HUES6 (cell line): ENCODE measurements at regions not wholly inside any gene's neighbourhood (a gene's known extent, or its start where the extent isn't known, plus 50 kb on each side); places are given as distances from the start of the nearest gene placed in this dataset.

Experiments
- H3K27ac ChIP-seq: 2 replicates; pipeline ENCODE4 v1.7.0; 2013; ENCODE audit warnings: low read depth, mild to moderate bottlenecking, low read length, inconsistent platforms
- H3K27me3 ChIP-seq: 2 replicates; pipeline ENCODE4 v1.6.1; 2013; ENCODE audit warnings: low read length; ENCODE audit not compliant: control insufficient read depth, insufficient read depth
- H3K36me3 ChIP-seq: 2 replicates; pipeline ENCODE4 v1.6.1; 2013; ENCODE audit warnings: low read length; ENCODE audit not compliant: control insufficient read depth, insufficient read depth
- H3K4me1 ChIP-seq: 2 replicates; pipeline ENCODE4 v1.6.1; 2013; ENCODE audit warnings: low read length; ENCODE audit not compliant: control insufficient read depth, insufficient read depth
- H3K4me3 ChIP-seq: 2 replicates; pipeline ENCODE4 v1.5.1; 2013; ENCODE audit warnings: low read depth, low read length
- H3K9ac ChIP-seq: one replicate; pipeline ENCODE4 v1.6.1; 2013; ENCODE audit warnings: mild to moderate bottlenecking, low read length
- H3K9me3 ChIP-seq: 2 replicates; pipeline ENCODE4 v1.6.1; 2013; ENCODE audit warnings: low read depth, low read length; ENCODE audit not compliant: control insufficient read depth, insufficient read depth

- no peaks in the 10 kb centered on the region for H3K4me1 ChIP-seq
- H3K9me3 ChIP-seq: peaks cover 9% of the 10 kb centered on the region
- H3K4me3 ChIP-seq: no peak overlapping the region
- no peak overlapping the region for H3K9ac ChIP-seq
- H3K36me3 ChIP-seq: no peaks in the 10 kb centered on the region
- no peaks in the 10 kb centered on the region for H3K27me3 ChIP-seq
- H3K27ac ChIP-seq: no peak overlapping the region
These were observed 188.5 kb upstream of the RASA1 start for GRCh38 chr5:87079219-87079618.

GRCh38 chr5:87081016-87081415, 186.7 kb upstream of the RASA1 start:
- Histone ChIP-seq H3K9ac (no peak overlapping the region), H3K4me3 (no peak overlapping the region), H3K36me3 (no peaks in the 10 kb centered on the region), H3K27ac (no peak overlapping the region), H3K27me3 (no peaks in the 10 kb centered on the region), H3K9me3 (peaks cover 18% of the 10 kb centered on the region), H3K4me1 (no peaks in the 10 kb centered on the region)

GRCh38 chr5:87081511-87082372, 185.9 kb upstream of the RASA1 start:
- H3K27me3 ChIP-seq: no peaks in the 10 kb centered on the region
- H3K27ac ChIP-seq: no peak overlapping the region
- H3K4me1 ChIP-seq: no peaks in the 10 kb centered on the region
- H3K4me3 ChIP-seq: no peak overlapping the region
- no peak overlapping the region for H3K9ac ChIP-seq
- H3K9me3 ChIP-seq: peaks cover 18% of the 10 kb centered on the region
- no peaks in the 10 kb centered on the region for H3K36me3 ChIP-seq

GRCh38 chr5:87094347-87094746, 173.3 kb upstream of the RASA1 start:
- H3K9me3 ChIP-seq: no peaks in the 10 kb centered on the region
- no peaks in the 10 kb centered on the region for H3K4me1 ChIP-seq
- H3K9ac ChIP-seq: no peak overlapping the region
- no peaks in the 10 kb centered on the region for H3K36me3 ChIP-seq
- no peaks in the 10 kb centered on the region for H3K27me3 ChIP-seq
- H3K27ac ChIP-seq: no peak overlapping the region
- H3K4me3 ChIP-seq: no peak overlapping the region

- no peaks in the 10 kb centered on the region for H3K9me3 ChIP-seq
- no peaks in the 10 kb centered on the region for H3K4me1 ChIP-seq
- H3K27ac ChIP-seq: no peak overlapping the region
- H3K36me3 ChIP-seq: no peaks in the 10 kb centered on the region
- no peaks in the 10 kb centered on the region for H3K27me3 ChIP-seq
- no peak overlapping the region for H3K9ac ChIP-seq
- no peak overlapping the region for H3K4me3 ChIP-seq
These were observed 172.8 kb upstream of the RASA1 start for GRCh38 chr5:87094833-87095232.

- Histone ChIP-seq H3K36me3 (no peaks in the 10 kb centered on the region), H3K4me3 (no peak overlapping the region), H3K27ac (no peak overlapping the region), H3K27me3 (no peaks in the 10 kb centered on the region), H3K9ac (no peak overlapping the region), H3K4me1 (no peaks in the 10 kb centered on the region), H3K9me3 (no peaks in the 10 kb centered on the region)
These were observed 171.9 kb upstream of the RASA1 start for GRCh38 chr5:87095787-87096186.

- H3K9ac ChIP-seq: no peak overlapping the region
- H3K36me3 ChIP-seq: no peaks in the 10 kb centered on the region
- H3K27me3 ChIP-seq: no peaks in the 10 kb centered on the region
- no peak overlapping the region for H3K27ac ChIP-seq
- no peaks in the 10 kb centered on the region for H3K4me1 ChIP-seq
- H3K4me3 ChIP-seq: no peak overlapping the region
- no peaks in the 10 kb centered on the region for H3K9me3 ChIP-seq
These were observed 170.0 kb upstream of the RASA1 start for GRCh38 chr5:87097664-87098063.

GRCh38 chr5:87099291-87099839, 168.3 kb upstream of the RASA1 start:
- no peak overlapping the region for H3K4me3 ChIP-seq
- no peak overlapping the region for H3K9ac ChIP-seq
- H3K27ac ChIP-seq: no peak overlapping the region

GRCh38 chr5:87099968-87100367, 167.7 kb upstream of the RASA1 start:
- no peaks in the 10 kb centered on the region for H3K36me3 ChIP-seq
- no peaks in the 10 kb centered on the region for H3K27me3 ChIP-seq
- H3K9ac ChIP-seq: no peak overlapping the region
- H3K9me3 ChIP-seq: no peaks in the 10 kb centered on the region
- no peak overlapping the region for H3K4me3 ChIP-seq
- no peaks in the 10 kb centered on the region for H3K4me1 ChIP-seq
- no peak overlapping the region for H3K27ac ChIP-seq

More at GRCh38 chr5:87099291-87099839, 168.3 kb upstream of the RASA1 start:
- Histone ChIP-seq H3K36me3 (no peaks in the 10 kb centered on the region), H3K27me3 (no peaks in the 10 kb centered on the region), H3K4me1 (no peaks in the 10 kb centered on the region), H3K9me3 (no peaks in the 10 kb centered on the region)

- Histone ChIP-seq H3K36me3 (no peaks in the 10 kb centered on the region), H3K4me3 (no peak overlapping the region), H3K9me3 (no peaks in the 10 kb centered on the region), H3K4me1 (no peaks in the 10 kb centered on the region), H3K27ac (no peak overlapping the region), H3K27me3 (no peaks in the 10 kb centered on the region), H3K9ac (no peak overlapping the region)
These were observed 166.4 kb upstream of the RASA1 start for GRCh38 chr5:87101321-87101720.

- Histone ChIP-seq H3K4me1 (no peaks in the 10 kb centered on the region), H3K9ac (no peak overlapping the region), H3K36me3 (no peaks in the 10 kb centered on the region), H3K27me3 (no peaks in the 10 kb centered on the region), H3K9me3 (no peaks in the 10 kb centered on the region), H3K4me3 (no peak overlapping the region), H3K27ac (no peak overlapping the region)
These were observed 164.8 kb upstream of the RASA1 start for GRCh38 chr5:87102841-87103240.
